Kidney tubule cell (primary cell): ENCODE measurements at regions not wholly inside any gene's neighbourhood (a gene's known extent, or its start where the extent isn't known, plus 50 kb on each side); places are given as distances from the start of the nearest gene placed in this dataset.
A peak's percentile ranks its signal among the peaks of the same experiment; 100 is the strongest.
"Not testable (repeated sequence)": the region's sequence is repeated elsewhere in the genome, so short reads cannot be mapped to it uniquely, and the experiment has no call there.

ENCODE experiments used
- DNase-seq: peaks from one replicate; pipeline ENCODE4 v3.0.0-alpha.2; 2018; ENCODE audit warnings: low spot score

GRCh38 chr12:82529101-82529500 lies 157.6 kb upstream of the TMTC2 start:
- no peak for DNase-seq

DNA sequence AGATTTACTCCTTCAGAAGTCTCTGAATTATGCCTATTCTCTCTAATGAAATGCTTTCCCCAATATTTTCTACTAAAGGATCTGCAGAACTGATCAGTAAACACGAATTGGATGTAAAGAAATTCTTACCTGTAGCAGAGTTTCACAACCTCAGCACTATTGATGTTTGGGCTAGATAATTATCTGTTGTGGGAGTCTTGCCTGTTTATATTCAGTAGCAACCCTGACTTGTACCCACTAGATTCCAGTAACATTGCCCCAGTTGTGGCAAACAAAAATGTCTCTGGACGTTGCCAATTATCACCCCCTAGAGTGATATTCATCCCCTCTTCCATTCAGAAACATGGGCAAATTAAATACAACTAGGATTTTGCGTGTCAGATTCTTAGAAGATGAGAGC lies 156.8 kb upstream of the TMTC2 start:
- no peak for DNase-seq

- no peak for DNase-seq
These were observed 156.3 kb upstream of the TMTC2 start for GRCh38 chr12:82530394-82530793.

- DNase-seq = no peak
These were observed 153.4 kb upstream of the TMTC2 start for GRCh38 chr12:82533341-82533740.

- DNase-seq = no peak
These were observed 149.3 kb upstream of the TMTC2 start for GRCh38 chr12:82537436-82537835.

- DNase-seq = peak; percentile 77
These were observed 132.2 kb upstream of the TMTC2 start for GRCh38 chr12:82554529-82554928.

- no peak for DNase-seq
These were observed 131.0 kb upstream of the TMTC2 start for GRCh38 chr12:82555699-82556098.

DNA sequence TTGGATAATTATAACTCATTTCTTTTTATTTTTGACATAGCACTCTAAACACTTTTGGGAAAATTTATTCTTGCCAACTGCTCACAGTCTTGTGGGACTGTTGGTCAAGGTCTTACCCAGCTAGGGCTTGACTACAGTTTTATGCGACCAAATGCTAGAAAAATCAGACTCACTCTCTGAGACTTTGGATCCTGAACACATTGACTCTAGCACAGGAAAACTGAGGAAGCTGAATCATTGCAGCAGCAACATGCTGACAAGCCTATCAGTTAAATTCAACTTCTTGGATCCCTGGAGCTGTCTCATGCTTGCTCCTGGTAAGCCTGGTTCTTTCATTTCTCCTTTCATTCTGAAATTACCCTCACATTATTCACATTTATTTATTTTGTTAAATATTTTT lies 120.7 kb upstream of the TMTC2 start:
- no peak for DNase-seq

GRCh38 chr12:82567688-82568087 lies 119.0 kb upstream of the TMTC2 start:
- DNase-seq = no peak

DNA sequence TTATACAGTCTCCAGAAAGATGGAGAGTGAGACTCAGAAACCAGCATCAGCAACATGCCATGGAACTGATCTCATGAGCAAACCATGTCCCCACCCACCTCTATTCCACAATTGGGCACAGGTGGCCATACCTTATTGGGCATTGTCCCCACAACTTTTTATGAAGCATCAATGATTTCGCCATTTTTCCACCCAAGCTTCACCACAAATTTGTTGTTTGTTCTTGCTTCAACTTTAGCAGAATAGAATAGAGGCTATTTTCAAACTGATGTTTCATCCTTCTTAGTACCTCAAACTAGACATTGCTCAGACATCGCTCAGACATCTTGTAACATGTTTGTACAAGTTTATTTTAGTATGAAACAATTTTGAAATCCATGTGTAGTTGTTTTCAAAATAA lies 112.5 kb upstream of the TMTC2 start:
- DNase-seq = no peak

- DNase-seq = no peak
These were observed 108.0 kb upstream of the TMTC2 start for GRCh38 chr12:82578725-82579124.

DNA sequence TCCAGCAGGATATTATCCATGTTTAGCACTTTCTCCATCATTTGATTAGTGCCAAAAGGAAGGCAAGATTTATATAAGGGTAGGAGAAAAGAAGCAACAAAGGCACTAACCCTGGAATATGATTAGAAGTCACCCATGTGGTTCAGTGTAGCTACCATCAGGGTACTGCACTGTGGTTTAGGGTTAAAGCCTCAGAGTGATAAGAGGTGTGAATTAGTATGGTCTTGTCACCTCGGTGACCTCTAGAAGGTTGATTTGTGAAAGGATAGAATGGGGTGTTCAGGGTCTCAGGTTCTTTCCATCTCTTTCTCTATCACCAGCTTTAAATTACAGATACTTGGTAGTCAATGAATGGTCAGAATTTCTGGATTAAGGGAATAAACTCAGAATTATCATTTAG lies 103.0 kb upstream of the TMTC2 start:
- no peak for DNase-seq

DNA sequence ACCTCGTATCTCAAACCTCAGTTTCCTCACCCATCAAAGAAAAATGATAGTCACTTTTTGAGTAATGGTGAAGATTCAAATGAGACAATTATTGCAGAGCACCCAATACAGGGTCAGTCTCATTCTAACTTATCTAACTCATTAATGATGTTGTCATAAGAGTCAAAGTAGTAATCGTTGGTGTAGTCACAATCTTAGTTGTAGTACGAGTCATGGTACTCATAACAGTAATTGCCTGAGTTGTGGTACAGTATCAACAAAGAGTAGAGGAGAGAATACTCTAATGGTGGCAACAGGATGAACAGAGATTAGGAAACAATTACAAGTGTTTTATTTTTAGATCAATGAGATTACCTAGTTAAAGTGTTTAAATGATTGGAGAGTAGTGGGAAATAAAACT lies 93.6 kb upstream of the TMTC2 start:
- DNase-seq = no peak

DNA sequence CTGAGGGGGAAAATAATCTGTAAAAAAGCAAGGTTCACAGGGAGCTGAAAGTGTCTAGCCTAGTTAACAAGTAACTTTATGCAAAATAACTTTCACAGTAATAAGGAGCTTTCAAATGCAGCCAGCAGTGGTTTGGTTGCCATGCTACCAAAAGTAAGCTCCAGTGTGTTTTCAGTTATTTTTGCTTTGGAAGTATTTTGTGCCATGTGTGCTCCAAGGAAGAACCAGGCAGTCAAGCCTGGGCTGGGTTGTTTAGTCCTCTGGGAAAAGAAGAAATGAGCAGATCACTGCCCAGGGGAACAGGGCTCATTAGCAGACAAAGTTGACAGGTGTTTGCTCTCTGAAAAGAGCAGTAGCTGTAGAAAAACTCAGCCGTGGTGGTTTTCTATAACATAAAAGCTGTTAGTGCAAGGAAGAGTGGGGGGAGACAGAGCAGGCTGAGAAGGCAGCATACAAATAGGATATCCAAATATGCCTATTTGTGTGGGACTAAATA lies 92.8 kb upstream of the TMTC2 start:
- peak; percentile 39 for DNase-seq

DNA sequence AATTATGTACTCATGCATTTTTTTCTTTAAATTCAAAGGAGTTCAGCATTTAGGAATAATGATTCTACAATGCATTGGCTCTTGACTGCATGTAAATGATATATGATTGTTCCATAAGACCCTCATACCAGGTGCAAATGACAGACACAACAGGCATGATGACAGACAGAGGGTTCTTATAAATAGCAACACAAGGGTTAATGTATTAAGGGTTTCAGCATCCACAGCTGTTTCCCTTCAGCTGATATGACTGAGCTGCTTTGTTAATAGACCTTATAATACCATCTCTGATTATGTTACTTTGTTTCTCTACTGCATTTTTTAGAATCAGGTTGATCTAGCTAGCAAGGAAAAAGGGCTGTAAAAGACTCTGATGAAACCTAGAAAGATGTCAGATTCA lies 90.8 kb upstream of the TMTC2 start:
- no peak for DNase-seq

DNA sequence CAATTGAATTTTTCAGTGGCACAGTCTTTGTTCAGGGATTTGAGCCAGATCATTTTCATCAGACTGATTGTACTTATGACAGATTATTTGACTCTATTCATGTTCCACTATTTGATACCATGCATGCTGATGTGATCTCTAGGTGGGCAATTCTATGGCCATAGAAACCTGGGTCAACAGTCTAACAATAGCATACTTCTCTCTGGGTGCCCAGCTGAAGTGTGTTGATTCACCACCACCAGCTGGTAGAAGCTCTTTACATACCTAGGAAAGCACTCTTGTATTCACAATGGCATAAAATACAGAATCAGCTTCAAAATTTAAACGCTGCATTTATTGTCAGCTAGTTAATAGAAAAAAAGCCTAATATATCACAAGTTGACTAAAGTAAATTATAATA lies 90.2 kb upstream of the TMTC2 start:
- DNase-seq = no peak

DNA sequence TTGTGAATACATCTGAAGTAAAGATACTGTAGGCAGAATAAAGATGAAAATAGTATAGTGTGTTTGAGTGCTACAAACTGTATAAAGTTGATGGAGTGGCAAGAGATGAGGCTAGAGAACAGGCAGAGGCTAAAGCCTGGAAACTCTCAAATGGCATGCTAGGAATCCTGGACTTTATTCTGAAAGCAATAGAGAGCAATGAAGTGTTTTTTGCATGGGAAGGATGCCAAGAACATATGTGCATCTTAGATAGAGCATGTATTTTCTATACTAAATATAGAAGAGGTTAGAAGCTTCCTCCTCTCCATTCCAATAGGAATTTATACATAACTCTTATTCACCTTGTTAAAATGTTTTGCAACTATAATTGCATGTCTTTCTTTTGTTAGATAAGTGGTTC lies 86.3 kb upstream of the TMTC2 start:
- DNase-seq = no peak

- not testable (repeated sequence) for DNase-seq
These were observed 83.1 kb upstream of the TMTC2 start for GRCh38 chr12:82603647-82604046.

DNA sequence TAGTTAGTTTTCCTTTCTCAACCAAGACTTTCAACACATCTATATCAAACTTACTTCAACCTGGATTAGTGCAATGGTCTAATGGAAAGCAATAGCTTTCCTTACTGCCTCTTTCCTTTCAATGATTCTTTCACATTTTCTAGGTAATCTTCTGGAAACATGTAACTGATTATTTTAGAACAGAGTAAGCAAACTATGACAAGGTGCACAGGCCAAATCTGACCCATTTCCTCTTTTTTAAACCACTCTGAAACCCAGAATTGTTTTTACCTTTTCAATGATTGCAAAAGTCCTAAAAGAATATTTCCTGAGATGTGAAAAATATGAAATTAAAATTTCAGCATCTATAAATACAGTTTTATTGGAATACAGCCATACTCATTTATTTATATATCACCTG lies 81.6 kb upstream of the TMTC2 start:
- no peak for DNase-seq

DNA sequence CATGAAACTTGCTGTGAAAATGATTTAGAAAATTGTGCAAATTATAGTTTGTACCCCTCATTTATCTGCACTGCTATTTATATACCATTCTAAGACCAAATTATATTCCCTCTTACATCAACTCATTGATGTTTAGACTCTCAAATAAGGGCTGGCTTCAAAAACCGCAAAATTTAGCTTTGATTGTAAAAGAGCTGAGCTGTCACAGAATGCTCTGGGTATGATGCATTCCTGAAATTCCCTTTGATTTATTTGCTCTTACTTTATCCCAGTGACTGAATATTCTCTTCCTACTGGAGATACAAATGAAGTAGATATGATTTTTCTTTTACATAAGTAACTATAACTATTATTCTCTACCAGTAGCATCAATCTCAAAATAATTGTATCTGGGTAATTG lies 78.0 kb upstream of the TMTC2 start:
- peak; percentile 62 for DNase-seq

DNA sequence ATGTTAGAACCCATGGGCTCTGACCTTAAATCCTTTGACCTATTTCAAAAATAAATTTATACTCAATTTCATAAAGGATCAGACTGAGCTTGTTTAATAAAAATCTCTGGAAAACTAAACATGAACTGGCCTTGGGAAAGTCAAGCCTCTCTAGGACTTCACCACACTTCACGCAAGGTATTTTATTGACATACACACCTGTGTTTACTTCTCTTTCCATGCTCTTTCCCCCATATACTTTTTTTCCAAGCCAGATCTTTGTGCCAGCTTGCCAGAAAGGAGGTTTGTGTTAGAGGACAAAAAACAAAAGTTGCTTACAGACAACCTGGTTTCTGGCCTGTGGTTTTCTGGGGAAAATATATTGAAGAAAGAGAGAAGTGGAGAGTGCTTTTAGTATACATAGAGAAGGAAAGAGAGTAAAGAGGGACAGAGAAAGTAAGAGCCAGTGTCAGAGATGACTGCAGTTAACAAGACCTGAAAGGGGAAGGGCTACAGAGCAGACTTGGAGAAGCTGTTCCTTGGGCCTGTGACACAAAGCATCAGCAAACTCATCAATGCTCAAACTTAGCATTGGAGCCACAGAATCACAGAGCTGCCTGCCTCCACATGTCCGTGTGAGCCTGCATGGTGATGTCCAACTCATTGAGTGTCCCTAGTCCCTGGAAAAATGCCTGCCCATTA lies 77.3 kb upstream of the TMTC2 start:
- DNase-seq = no peak

- DNase-seq = no peak
These were observed 67.1 kb upstream of the TMTC2 start for GRCh38 chr12:82619644-82620043.

DNA sequence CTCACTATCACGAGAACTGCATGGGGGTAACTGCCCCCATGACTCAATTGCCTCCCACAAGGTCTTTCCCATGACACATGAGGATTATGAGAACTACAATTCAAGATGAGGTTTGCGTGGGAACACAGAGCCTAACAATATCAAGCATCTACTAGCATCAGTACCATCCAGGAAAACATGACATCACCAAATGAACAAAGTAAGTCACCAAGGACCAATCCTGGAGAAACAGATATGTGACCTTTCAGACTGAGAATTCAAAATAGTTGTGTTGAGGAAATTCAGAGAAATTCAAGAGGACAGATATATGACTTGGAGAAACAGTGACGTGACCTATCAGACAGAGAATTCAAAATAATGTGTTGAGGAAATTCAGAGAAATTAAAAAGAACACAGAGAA lies 65.8 kb upstream of the TMTC2 start:
- no peak for DNase-seq

- no peak for DNase-seq
These were observed 61.2 kb upstream of the TMTC2 start for GRCh38 chr12:82625523-82625922.

- peak; percentile 54 for DNase-seq
These were observed 58.9 kb upstream of the TMTC2 start for GRCh38 chr12:82627799-82628198.
